HS-27A (cell line): ENCODE measurements at regions not wholly inside any gene's neighbourhood (a gene's known extent, or its start where the extent isn't known, plus 50 kb on each side); places are given as distances from the start of the nearest gene placed in this dataset.
"Not testable (repeated sequence)": the region's sequence is repeated elsewhere in the genome, so short reads cannot be mapped to it uniquely, and the experiment has no call there.

Experiments
- DNase-seq: peaks from one replicate; pipeline ENCODE4 v3.0.0-alpha.2; 2012; ENCODE audit warnings: low read depth, missing footprints

DNA sequence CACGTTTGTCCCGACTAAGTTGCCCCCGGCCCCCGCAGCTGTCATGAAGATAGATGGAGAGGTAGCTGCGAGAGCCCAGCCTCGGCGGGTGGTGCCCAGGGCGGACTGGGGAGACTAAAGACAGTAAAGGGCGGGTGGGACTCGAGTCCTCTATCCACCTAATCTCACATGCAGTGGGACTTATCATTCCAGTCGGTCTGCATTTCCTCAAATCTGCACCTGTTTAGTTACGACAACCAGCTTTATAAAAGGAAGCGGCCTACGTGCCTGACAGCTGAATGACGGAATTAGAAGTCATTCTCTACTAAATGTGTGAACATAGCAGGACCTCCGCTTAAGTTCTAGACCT is 109.8 kb upstream of the EGLN3 start:
- DNase-seq, result no peak

DNA sequence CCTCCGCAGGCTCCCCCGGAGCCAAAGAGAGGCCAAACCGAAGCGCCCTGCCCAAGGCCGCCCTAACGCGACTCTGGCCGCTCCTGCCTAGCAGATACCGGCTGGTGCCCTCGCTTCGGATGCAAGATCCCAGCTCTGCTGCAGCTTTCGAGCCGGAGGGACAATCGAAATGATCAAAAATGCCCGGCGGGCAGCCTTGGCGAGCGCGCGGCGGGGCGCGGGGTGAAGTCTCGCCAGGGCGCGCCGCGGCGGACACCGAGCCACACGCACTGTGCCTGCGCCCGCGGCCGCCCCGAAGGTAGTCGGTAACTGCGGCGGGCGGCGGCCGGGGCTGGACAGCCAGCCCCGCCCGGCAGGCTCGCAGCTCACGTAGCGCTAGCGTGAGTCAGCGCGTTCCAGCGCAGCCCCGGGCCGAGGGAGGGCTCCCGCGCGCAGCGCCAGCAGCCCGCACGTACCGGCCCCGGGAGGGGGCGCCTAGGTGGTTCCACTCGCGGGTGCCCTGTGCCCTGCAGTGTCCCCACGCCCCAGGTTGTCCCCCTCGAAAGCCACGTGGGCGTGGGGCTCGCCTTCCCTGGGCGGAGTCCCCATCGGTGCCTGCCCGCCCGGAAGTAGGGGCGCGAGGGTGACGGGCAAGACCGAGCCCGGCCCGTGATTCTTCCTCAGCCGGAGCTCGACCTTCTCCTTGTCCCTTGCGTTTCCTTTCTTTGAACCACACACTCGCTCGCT is 109.2 kb upstream of the EGLN3 start:
- DNase-seq, result no peak

DNA sequence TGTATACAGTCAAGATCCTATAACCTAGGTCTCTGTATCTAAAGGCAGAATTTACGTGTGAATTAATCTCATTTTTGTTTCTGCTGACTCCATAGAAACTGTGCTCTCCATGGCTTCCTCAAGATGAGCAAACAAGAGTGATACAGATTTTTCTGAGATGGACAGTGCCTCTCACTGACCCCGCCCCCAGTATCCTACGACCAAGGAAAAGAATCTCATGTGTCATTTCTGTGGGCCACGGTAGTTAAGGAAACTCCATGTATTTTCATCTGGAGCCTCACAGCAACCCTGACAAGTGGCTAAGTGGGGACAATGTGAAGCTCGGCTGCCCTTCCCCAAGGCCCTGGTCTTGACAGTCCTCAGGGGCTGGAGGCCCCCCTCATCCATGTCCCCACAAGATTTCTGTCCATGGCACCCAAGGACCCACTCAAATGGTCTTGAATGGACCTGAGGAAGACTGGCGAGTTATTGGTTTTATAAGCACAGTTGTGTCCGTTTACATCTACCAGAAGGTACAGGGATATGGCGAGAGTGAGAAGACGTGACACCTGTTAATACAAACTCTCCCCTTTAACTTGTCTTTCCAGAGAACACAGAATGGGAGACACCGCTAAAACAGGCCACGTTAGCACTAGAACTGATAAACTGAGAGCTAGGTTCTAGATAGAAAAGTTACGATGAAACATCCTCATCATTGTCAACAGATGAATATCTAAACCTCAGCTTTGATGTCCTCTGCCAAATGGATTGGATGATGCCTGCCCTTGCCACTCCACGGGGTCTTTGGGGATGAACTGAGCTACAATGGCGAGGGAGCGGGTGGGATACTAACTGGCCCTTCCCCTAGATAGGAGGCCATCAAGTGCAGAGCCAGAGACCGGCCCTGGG is 108.4 kb upstream of the EGLN3 start:
- DNase-seq, result no peak

DNA sequence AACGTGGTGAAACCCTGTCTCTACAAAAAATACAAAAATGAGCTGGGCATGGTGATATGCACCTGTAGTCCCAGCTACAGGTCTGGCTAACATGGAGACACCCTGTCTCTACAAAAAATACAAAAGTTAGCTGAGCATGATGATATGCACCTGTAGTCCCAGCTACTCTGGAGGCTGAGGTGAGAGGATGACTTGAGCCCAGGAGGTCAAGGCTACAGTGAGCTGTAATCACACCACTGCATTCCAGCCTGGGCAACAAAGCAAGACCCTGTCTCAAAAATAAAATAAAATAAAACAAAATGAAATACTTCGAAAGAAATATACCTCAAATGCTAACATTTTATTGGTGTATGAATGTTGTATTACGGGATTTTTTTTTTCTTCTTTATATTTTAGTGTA is 107.6 kb upstream of the EGLN3 start:
- DNase-seq, result no peak

DNA sequence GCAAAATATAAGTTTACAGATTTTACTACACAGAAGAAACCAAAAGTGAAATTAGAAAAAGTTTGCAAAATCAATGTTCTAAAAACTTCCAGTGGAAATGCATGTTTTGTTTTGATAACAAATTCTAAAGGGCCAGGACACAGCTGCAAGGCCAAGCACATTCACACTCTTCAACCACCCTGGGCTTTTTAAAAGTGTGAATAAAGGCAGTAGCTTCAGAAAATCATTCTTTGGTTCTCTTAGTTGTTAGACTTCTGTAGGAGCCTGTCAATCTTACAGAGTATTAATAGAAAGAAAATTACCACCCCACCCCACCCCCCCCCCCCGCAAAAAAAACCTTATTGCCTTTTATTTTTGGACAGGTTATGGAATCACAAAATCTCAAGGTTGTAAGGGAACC is 105.2 kb upstream of the EGLN3 start:
- no peak for DNase-seq

DNA sequence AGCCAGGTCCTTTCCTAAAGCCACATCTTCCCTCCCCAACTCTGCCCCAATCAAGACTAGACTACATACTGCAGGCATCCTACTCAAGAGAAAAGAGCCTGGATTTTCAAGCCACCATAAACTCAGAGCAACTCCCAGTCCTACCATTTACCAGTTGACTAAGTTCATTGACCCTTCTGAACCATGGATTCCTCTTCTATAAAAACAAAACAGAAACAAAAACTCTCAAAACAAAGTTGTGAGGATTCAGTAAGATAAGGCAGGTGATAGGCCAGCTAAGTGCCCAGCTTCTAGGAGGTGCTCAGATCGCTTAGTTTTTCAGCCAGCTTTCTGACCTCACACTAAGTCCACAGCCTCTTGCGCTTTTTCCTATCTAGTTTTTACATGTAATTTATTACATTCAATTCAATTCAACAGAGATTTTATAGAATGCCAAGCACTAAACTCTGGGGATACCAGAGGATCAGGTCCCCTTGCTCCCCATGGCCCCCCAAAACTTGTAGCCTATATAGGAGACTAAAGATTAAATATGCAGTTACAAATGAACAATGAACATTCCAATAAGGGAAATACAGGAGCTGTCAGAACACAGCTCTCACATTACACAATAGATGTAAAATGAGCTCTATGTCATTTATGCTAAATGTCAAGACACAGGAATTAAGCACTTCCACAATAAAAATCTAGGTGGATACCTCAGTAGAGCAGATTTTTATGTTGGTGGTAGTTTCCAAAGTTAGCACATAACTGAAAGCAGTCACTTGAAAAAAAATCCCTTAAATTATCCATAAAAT is 104.5 kb upstream of the EGLN3 start:
- DNase-seq, result no peak

DNA sequence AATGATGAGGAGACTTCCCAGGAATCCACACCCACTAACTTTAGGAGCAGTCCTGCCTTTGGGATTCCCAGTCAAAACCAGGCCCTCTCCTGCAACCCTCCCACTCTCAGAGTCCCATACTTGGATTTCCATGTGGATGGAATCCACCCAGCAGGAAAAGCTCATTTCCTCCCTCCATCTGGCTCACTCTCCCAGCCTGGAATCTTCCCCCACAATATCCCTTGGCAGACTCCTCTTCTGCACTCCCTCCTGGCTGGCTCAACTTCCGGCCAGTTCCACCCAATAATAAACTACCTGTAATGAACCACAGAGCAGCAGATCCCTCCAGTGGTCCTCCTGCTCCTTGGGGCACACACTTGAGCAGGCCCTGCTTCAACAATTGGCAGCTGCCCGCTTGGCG is 102.8 kb upstream of the EGLN3 start:
- no peak for DNase-seq

DNA sequence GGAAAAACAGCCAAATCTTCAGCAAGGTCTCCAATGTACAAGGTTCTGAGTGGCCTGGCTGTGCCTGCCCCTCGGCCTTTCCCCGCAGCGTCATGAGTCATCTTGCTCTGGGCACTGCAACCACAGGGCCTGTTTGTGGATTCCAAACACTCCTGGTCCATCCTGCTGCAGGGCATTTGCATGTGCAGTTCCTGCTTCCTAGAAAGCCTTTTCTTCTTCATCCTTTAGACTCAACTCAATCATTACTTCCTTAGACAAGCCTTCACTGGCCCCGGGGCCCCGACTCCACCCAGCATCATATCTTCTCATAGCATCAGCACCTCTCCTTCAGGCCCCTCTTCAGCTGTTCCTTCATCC is 101.8 kb upstream of the EGLN3 start:
- DNase-seq, result peak; percentile 22

DNA sequence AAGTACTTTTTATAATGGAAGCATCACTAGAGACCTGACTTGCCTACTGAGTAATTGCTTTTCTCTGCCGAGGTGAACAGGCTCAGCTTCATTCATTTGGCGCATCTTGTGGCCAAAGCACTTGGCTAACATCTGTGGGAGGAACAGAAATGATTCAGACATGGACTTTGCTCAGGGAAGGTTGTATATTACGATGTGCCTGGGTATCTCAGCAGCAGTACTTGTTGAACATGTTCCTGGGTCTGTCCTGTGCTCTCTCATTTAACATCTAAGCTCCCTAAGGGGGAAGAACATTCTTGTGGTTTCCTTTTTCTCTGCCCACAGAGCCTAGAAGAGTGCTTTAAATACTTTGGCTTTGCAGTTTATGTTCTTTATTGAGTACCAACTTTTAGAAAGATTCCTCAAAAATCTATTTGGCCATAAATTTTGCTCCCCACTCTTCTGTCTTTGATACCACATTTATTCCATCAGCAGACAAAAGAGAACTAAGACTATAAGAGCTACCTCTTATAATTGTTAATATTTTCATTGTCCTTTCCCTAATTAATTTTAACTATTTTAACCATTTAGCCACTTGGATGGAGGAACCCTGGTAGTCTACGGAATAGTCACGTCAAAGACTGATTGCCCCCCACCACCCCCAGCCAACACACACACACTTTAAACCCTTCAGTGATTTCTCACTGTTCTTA is 101.2 kb upstream of the EGLN3 start:
- DNase-seq, result no peak

DNA sequence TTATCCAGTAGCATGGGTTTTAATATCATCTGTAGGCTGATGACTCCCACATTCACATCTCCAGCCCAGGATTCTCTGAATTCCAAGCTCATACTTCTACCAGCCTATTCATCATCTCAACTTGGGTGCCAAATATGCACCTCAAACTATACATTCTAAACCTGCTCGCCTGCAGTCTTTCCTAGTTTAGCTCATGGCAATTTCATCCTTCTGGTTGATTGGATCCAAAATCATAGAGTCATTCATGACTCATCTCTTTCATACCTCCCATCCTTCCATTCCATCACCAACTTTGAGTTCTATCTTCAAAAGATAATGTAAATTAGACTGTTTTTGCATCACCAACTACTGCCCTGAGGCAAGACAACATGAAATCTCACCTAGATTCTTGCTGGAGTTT is 99.7 kb upstream of the EGLN3 start:
- no peak for DNase-seq

DNA sequence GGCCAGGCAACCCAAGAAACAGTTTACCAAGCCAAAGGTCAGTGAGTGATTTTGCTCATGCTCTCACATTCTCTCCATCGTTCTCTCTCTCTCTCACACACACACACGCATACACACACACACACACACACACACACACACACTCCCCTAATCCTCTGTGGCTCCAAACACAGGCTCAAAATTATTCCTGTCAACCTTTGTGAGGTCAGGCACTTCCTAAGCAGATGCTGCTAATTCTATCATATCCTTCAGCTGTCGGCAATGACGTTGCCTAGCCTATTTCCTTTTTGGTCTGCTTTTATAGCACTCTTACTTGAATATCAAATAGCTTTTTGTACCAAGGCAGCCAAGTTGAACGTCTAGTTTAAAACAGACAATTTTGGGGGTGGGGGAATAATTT is 98.9 kb upstream of the EGLN3 start:
- DNase-seq, result no peak

DNA sequence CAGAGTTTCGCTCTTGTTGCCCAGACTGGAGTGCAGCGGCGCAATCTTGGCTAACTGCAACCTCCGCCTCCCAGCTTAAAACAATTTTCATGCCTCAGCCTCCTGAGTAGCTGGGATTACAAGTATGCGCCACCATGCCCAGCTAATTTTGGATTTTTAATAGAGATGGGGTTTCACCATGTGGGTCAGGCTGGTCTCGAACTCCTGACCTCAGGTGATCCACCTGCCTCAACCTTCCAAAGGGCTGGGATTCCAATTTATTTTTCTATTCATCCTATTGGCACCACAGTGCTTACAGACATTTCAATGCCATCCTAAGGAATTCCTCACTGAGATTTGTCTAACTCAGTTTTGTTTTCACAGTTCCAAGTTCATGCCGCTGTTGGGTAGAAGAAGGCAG is 98.3 kb upstream of the EGLN3 start:
- not testable (repeated sequence) for DNase-seq

DNA sequence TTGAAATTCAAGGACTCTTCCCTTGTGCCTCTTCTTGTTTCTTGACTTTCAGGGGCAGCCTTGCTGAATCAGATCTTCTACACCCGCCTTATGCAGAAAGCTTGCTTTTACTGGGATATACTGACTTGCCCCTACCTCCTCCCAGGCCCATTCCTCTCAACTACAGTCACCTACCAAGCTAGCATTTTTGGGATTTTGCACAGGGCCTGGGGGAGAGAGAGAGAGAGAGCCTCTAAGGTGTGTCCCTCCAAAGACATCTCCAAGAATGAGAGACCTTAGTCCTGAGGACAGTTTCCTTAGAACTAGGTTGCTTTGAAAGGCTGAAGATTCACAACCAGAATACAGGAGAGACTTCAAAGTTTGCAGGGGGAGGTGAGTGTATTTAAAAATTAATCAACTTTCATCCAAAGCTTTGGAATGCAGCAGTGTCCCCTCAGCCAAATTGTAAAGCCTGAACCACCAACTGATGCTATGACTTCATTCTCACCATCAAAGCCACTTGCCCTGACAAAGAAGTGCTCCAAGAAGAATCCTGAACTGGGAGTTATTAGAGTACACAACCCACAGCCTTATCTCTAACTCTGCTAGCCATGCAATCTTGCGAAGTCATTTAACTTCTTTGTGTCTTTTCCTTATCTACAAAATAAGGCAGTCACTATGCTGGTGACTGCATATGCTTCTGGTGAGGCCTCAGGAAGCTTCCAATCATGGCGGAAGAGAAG is 96.1 kb upstream of the EGLN3 start:
- no peak for DNase-seq

DNA sequence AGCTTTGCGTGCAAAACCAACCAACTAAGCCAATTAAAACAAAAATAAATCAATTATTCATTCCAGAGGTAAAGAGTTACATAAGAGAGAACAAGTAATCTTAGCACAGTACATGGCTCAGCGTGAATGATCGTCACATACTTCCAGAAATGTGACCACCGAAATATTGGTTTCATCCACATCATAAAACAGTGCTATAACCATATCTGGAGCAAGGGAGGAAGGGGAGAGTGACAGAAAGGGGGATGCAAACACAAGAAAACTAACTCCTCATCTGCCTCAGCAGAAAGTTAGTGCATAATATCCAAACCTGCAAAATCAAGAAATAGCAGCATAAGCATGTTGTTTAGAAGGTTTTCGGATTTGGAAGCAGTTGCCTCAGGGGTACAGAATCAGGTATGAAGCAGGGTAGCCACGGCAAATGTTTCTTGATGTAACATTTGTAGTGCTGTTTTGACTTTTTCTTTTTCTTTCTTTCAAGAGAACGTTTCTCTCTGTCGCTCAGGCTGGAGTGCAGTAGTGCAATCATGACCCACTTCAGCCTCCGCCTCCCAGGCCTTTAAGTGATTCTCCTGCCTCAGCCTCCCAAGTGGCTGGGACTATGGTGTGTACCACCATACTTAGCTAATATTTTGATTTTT is 93.9 kb upstream of the EGLN3 start:
- DNase-seq, result no peak

DNA sequence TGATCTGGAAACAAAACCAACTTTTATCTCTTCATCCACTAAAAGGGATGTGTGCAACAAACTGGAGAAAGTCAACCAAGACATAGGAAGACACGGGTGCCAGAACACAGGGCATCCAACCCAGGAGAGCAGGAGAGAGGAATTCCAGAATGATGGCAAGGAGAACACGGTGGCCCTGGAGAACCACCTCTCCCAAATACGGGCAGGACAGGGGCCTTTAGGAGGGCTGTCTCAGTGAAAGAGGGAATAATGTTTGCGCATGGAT is 93.4 kb upstream of the EGLN3 start:
- no peak for DNase-seq

DNA sequence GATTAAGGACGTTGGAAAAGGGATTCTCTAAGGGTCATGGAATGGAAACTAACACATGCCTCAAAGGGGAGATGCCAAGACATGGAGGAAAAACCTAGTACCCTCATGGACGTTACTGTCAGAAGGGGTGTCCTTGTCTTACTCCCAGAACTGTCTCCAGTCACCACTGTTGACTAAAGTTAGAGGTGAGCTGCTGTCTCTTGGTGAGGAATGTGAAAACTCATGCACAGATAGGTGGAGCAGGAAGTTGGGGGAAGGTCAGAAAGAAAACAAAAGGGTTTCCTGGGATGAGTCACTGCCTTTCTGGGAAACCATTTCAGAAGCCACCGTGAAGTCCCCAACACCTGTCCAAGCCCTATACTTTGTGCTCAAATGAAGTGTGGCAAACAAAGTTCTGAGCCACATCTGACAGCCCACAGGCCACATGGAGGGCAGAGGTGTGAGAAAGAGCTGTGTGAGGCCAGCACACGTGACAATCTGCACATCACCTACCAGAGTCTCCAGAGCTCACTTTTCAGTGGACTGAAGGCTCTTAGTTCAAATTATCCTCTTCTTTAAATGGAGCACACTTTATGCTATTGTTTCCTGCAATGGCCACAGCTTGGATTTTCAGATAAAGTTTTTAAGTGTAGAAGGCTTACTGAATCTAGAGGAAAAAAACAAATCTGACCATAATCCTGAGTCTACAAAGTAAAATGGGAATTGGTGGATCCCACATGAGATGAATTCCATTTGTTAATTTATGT is 92.9 kb upstream of the EGLN3 start:
- DNase-seq, result no peak

DNA sequence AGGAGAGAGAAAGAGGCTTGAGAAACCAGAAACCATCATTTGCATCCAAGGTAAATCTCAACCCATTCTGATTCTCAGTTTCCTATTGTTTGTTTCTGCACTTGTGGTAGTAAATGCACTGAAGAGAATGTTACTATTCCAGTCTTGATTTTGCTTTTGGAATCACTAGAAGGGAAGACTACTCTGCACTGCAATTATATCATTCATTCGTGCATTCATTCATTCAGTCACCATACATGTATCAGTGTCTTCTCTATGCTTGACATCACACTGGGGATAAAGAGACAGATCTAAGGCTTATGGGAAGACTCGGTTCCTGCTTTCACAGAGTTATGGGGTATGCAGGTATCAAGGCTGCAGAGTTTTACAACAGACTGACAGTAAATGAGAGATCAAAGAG is 90.3 kb upstream of the EGLN3 start:
- no peak for DNase-seq

DNA sequence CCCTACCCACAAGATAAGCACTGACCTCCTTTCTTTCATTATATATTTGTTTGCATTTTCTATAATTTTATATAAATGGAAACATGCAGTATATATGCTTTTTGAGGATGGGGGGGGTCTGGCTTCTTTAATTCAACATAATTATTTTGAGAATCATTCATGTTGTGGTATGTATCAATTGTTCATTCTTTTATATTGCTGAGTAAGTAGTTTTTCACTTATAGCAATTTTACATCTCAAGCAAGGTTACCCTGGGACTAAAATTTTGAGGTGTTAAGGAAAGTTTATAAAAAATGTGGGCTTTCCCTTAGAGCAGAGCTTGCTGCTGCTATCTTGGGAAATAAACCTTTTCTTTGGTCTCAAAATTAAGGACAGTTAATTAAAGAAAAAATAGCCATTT is 89.9 kb upstream of the EGLN3 start:
- DNase-seq, result no peak

DNA sequence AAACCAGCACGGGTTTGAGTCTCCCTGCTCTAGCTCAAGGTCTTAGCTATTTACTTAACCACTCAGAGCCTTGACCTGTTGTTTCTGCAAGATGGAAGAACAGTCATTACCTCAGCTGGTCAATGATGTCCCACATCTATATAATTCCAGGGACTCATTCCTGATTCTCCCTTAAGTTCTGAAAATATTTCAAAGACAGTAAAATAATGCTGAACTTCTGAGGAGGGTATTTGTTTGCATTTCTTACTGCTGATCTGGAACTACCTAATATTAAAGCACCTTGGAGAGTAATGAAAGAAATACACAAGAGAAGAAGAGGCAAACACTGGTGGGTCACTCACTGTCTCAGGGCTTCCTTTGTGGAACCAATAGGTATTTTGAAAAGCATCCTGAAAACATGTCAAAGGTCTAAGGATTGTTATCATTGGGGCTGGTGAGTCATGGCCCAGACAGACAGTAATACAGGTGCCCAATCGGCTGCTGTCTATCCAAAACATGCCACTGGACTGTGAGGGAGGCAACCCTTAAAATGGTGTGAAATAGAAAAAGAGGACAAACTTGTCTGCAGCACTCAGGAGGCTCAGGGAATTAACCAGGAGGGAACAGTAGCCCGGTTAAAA is 88.7 kb upstream of the EGLN3 start:
- DNase-seq, result no peak

DNA sequence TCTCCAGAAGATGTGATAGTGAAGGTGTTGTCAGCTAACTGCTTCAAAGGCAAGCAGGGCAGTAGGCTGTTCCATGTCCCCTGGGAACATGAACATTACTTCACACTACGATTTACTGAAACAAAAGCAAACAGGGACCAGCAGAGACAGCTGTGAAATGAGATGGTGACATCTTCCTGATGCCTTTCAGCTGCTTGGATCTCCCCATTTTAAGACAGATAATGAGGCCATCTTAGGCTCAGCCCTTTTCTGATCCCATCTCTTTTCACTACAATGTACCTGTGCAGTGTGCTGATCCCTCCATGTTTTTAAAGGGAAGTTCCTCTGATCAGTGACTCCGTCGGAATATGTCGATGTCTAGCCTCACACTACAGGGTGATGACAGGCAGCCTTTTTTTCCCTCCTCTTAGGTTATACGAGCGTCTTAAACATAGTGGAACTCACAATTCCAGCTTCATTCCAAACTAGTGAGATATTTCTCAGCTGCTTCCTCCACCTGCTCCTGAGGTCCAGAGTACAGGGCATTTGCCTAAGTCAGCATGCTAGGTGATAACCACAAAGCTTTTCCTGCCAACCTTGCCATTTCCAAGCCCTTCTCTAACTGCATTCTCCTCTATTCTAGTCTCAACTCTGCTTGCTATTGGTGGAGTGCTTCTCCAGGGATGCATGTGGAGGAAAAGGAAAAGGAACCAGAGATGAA is 87.6 kb upstream of the EGLN3 start:
- no peak for DNase-seq
